GM12873 (cell line): ENCODE measurements at regions not wholly inside any gene's neighbourhood (a gene's known extent, or its start where the extent isn't known, plus 50 kb on each side); places are given as distances from the start of the nearest gene placed in this dataset.

Experiments
- CTCF ChIP-seq: IDR thresholded peaks from 2 replicates; pipeline ENCODE4 v1.5.1; 2012; ENCODE audit warnings: low read depth, mild to moderate bottlenecking, moderate library complexity, low read length, control low read depth; ENCODE audit not compliant: insufficient read depth; ENCODE audit errors: missing control alignments

- TF ChIP-seq CTCF, result no peak
These were observed 145.9 kb downstream of the COPS8 start for GRCh38 chr2:237231593-237231992.

- no peak for TF ChIP-seq CTCF
These were observed 146.5 kb downstream of the COPS8 start for GRCh38 chr2:237232166-237232565.

- TF ChIP-seq CTCF, result no peak
These were observed 148.6 kb downstream of the COPS8 start for GRCh38 chr2:237234268-237234667.

GRCh38 chr2:237235383-237236095 lies 149.8 kb downstream of the COPS8 start:
- no peak for TF ChIP-seq CTCF

- TF ChIP-seq CTCF, result no peak
These were observed 150.5 kb downstream of the COPS8 start for GRCh38 chr2:237236188-237236587.

- no peak for TF ChIP-seq CTCF
These were observed 152.6 kb downstream of the COPS8 start for GRCh38 chr2:237238249-237238648.

GRCh38 chr2:237240252-237240651 lies 154.6 kb downstream of the COPS8 start:
- no peak for TF ChIP-seq CTCF

- TF ChIP-seq CTCF, result no peak
These were observed 156.4 kb downstream of the COPS8 start for GRCh38 chr2:237242091-237242536.
